LoVo (cell line): ENCODE measurements at regions not wholly inside any gene's neighbourhood (a gene's known extent, or its start where the extent isn't known, plus 50 kb on each side); places are given as distances from the start of the nearest gene placed in this dataset.

Experiments used
- DNase-seq: peaks from one replicate; pipeline ENCODE4 v3.0.0-alpha.2; 2016; ENCODE audit warnings: low spot score

- no peak for DNase-seq
These were observed 130.8 kb downstream of the PHLDA1 start for GRCh38 chr12:75900781-75901254.

GRCh38 chr12:75900226-75900625 is 131.3 kb downstream of the PHLDA1 start:
- DNase-seq: no peak

- DNase-seq: no peak
These were observed 136.4 kb downstream of the PHLDA1 start for GRCh38 chr12:75894965-75895754.

- no peak for DNase-seq
These were observed 137.8 kb downstream of the PHLDA1 start for GRCh38 chr12:75893765-75894164.

- DNase-seq: peak; percentile 81
These were observed 138.7 kb downstream of the PHLDA1 start for GRCh38 chr12:75892731-75893408.

GRCh38 chr12:75891072-75891471 is 140.5 kb downstream of the PHLDA1 start:
- DNase-seq: no peak

GRCh38 chr12:75890660-75891059 is 140.9 kb downstream of the PHLDA1 start:
- DNase-seq: no peak

GRCh38 chr12:75890141-75890540 is 141.4 kb downstream of the PHLDA1 start:
- DNase-seq: no peak

- DNase-seq: no peak
These were observed 142.5 kb downstream of the PHLDA1 start for GRCh38 chr12:75888874-75889613.

- DNase-seq: no peak
These were observed 143.2 kb downstream of the PHLDA1 start for GRCh38 chr12:75888399-75888798.

GRCh38 chr12:75887979-75888378 is 143.6 kb downstream of the PHLDA1 start:
- no peak for DNase-seq

- DNase-seq: peak; percentile 43
These were observed 147.1 kb downstream of the PHLDA1 start for GRCh38 chr12:75884465-75884985.

- peak; percentile 72 for DNase-seq
These were observed 148.3 kb downstream of the PHLDA1 start for GRCh38 chr12:75883241-75883640.

- DNase-seq: no peak
These were observed 149.2 kb downstream of the PHLDA1 start for GRCh38 chr12:75882421-75882820.

GRCh38 chr12:75881920-75882319 is 149.7 kb downstream of the PHLDA1 start:
- no peak for DNase-seq

GRCh38 chr12:75877763-75878621 is 153.6 kb downstream of the PHLDA1 start:
- no peak for DNase-seq

GRCh38 chr12:75876832-75877762 is 154.5 kb downstream of the PHLDA1 start:
- peak; percentile 55 for DNase-seq

GRCh38 chr12:75874441-75874840 is 157.1 kb downstream of the PHLDA1 start:
- no peak for DNase-seq

GRCh38 chr12:75872762-75873161 is 158.8 kb downstream of the PHLDA1 start:
- peak; percentile 47 for DNase-seq

GRCh38 chr12:75870878-75871277 is 160.7 kb downstream of the PHLDA1 start:
- no peak for DNase-seq
